ENCODE measurements at regions not wholly inside any gene's neighbourhood (a gene's known extent, or its start where the extent isn't known, plus 50 kb on each side); places are given as distances from the start of the nearest gene placed in this dataset.

DNA sequence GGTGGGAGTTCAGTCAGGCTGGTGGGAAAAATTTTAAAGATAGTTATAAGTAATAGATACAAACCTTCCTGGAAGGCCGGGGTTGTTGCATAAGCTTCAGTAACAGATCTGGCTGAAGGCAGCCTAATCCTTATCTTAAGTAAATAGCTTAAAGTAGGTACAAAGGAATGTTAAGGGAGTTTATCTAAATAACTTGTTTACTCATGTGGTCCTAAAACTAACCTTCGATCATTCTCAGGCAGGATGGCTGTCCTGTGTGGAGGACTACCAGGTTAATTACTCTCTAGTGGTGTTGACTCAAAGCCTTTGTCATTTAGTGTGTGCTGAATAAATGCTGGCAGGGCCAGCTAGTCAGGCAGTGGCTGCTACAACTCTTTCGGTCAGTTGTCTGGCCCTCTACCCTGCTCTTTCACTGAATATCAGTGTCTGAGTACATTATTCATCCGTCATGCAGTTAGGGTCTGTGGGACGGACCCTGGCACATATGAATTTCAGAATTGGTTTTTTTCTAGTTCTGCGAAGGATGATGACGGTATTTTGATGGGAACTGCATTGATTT is 131.6 kb upstream of the TAB2 start:
- DNase-seq, result no peak

GRCh38 chr6:149186873-149187272 is 130.6 kb upstream of the TAB2 start:
- no peak for DNase-seq

GRCh38 chr6:149190224-149190831 is 127.2 kb upstream of the TAB2 start:
- DNase-seq, result no peak

GRCh38 chr6:149194820-149195558 is 122.5 kb upstream of the TAB2 start:
- DNase-seq, result no peak

GRCh38 chr6:149196091-149196490 is 121.4 kb upstream of the TAB2 start:
- DNase-seq, result peak; percentile 26

- DNase-seq, result no peak
Observed at GRCh38 chr6:149197482-149197881, 120.0 kb upstream of the TAB2 start.

DNA sequence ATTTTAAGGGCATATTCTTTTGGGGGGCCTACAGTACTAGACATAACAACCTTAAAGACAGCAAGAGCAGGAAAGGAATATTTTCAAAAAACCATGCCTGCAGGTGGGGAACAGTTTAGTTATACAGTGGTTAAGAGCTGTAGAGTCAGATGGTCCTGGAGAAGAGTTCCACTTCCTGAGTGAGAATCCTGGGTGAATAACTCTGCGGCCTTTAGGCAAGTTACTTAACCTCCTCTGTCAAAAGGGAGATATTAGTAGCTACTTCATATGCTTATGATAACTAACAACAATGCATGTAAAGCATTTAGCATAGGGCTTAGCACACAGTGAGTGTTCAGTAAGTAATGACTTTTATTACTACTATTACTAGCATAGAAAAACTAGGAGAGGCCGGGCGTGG is 119.2 kb upstream of the TAB2 start:
- DNase-seq, result no peak

GRCh38 chr6:149200282-149200945 is 117.1 kb upstream of the TAB2 start:
- DNase-seq, result no peak

DNA sequence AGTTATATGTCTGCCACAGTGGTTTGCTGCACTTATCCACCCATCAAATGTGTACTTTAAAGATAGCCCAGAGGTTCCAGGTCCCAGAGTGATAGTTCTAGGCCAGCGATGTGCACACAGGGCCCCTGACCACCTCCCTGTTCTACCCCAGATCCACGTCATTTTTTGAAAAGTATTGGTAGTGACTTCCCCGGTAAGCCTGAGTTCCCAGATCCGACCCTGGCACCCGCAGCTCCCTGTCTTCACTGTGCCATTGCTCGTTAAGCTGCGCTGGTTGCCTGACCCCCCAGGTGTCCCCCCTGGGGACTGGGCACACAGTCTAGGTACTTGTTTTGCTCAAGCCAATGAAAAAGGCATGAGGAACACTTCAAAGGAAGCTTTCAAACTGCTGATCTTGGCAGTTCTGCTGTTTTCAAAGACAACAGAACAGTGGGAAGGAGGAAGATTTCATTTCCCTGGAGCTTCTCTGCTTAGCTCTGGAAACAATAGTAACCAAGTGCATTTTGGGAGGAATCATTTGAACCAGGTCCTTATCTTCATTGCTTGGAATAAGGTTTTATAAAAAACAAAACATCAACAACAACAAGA is 116.3 kb upstream of the TAB2 start:
- DNase-seq, result no peak

DNA sequence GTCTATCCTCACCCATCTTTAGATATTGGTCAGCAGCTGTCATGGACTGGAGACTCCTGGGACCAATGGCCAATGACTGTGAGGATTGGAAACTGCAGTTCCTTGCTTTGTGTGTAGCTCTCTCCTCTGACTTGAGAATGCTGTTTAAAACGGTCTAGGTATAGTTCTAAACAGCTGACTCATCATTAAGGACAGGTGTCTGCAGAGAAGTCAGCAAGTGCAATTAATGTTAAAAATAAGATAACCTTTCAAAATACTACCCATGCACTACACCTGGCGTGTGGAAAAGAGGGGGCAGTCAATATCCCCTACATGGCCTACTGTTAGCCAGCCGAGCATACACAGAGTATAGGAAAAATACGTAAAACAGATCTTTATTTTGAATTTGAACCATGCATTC is 115.4 kb upstream of the TAB2 start:
- DNase-seq, result no peak

- DNase-seq, result no peak
Observed at GRCh38 chr6:149202952-149203351, 114.6 kb upstream of the TAB2 start.

GRCh38 chr6:149203509-149203908 is 114.0 kb upstream of the TAB2 start:
- no peak for DNase-seq

- DNase-seq, result no peak
Observed at GRCh38 chr6:149208134-149208601, 109.3 kb upstream of the TAB2 start.

DNA sequence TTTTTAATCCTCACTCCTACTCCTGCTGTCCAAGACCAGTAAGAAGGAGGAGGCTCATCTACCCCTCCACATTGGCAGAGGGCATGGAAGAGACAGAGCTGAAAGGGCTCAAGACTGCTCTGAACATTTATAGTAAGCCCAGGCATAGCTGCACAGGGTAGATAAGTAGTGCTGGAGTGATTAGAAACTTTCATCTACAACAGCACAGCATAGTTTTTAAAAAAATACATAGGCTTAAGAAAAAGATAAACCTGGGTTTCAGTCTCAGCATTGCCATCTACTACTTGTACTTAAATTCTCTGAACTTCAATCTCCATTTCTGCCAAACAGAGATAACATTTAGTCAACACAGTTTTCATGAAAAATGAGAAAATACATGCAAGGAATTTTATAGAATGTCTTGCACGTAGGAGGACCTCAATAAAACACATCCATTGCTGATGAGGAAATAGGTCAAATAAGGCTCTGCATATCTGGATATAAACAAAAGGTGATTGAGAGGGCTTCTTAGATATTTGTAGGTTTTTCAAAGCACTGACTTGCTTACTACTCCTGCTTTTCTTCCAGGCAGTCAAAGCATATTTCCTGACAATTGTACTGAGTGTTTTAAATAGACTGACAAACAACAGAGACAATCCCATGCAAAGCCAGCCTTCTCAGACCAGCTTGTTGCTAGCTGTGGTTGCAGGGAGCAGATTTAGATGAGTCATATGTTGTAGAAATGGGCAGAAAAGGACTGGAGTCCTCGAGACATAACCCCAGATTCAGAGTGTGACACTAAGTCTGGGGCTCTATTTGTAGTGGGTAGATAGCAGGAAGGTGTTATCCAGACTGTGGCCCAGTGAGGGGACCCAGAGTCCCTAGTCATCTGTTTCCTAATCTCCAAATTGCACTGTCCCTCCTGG is 107.4 kb upstream of the TAB2 start:
- no peak for DNase-seq

DNA sequence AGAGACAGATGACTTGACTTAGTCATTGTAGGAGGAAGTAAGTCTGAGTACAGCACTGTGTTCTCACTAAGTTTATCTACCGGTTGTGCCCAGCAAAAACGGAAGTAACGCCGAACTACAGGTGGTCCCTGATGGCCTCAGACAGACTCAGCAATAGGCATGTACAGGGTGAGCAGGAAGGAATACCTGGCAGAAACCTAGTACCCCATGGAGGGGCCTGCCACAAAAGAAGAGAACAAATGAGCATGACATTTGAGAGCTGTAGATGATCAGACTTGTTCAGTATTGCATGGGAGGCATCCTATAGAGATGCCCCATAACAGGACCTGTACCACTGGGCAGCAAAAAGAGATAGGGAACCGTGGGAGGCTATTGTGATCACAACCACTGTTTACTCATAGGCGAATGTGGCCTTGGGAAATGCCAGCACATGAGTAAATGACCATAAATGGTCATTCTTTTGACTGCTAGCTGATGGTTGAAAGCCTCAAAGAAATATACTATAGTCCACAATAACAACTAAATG is 106.4 kb upstream of the TAB2 start:
- no peak for DNase-seq

DNA sequence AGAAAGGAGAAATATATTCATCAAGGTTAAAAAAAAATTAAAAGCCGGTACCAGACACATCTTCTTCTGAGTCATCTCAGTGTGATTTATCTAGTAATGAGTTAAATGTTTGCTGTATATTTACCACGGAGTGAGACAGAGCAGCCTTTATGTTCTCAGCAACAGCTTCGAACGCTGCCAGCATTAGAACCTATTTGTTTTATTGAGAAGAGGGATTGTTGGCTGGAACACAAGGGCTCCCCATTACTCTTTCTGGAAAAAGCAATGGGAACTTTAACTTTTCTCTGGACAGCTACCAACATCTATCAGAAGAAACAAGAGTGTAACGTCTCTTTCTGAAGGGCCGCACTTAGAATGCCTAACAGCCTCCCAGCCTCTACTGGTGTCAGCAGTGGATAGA is 105.3 kb upstream of the TAB2 start:
- no peak for DNase-seq

DNA sequence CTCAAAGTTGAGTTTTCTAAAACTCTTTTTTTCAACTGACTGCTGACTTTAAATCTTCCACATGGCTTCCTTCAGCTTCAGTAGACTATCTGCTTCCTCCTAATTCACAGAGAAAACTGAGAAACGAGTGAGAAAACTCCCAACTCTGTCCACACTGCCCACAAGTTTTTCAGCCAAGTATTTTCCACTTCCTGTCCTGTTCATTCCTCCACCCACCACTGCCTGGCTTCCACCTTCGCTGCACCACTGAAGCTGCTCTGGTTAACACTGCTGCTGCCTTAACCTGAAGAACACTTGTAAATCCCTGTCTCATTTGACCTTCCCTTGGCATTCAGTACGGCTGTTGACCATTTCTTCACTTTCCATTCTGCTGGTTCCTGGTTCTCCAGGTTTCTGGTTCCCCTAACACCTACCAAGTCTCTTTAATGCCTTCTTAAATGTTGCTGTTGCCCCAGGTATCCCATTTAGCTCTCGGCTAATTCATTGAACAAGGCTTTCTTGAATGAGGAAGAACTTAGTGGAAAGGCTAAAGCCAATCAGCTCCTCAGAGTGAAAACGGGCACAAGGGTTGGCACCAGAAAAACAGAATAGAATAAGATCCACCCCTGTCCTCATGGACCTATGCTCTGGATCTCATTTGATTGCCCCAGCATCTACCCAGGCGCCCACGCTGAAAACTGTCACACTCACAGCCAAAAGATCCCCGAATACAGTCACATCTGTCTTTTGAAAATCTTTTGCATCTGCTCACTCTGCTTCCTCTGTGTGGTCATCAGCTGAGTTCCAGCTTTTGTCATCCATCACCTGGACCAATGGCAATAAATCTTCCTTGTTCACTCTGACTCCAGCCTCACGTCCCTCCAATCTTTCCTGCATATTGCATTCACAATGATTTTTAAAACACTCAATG is 104.4 kb upstream of the TAB2 start:
- no peak for DNase-seq

DNA sequence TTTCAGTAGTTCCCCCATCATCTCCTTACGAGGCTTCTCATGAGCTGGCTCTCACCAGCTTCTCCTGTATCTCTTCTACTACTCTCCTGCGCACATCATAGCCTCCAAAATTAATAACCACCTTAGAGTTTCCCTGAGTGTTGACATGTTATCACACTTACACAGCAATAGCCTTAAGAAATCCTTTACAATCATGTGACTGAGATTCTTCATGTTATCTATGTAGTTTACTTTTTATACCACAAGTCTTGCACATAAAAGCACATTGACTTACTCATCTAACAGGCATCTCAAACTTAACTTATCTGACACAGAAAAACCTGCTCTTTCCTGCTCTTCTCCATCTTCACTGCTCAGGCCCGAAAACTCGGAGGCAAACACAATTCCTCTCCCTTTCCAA is 103.7 kb upstream of the TAB2 start:
- DNase-seq, result no peak

- DNase-seq, result no peak
Observed at GRCh38 chr6:149216459-149216858, 101.1 kb upstream of the TAB2 start.

DNA sequence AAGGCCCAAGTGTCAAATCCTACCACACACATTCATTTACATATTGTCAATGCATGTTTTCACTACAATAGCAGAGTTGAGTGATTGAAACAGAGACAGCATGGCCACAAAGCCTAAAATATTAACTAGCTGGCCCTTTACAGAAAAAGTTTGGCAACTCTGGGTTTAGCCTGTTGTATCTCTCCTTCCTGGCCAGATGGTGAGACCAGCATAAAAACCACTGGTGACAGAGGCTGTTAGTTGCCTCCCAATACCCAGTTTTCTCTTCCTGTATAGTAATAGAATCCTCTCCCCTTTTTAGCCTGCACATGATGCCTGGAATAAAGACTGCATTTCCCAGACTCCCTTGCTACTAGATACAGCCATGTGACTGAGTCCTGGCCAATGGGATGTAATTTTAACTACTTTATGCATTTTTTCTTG is 100.0 kb upstream of the TAB2 start:
- DNase-seq, result no peak

DNA sequence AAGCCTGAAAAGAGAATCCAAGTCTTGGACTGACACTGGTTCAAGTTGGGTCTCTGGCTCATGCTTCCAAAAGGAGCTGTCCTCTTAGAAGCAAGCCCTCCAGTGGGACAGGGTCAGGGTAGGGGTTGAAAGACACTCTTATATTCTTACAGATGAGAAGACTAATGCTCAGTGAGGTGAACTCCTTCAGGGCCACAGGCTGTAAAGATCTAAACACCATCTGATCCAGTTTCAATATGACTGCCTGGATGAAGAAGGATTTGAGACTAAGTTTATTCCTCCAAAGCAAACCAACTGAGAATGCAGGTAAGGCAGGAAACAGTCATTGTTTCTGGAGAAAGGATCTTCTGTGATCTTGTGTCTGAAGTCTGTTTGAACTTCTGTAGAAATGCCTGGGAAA is 99.0 kb upstream of the TAB2 start:
- DNase-seq, result no peak
